WTC11 (cell line): ENCODE measurements at regions not wholly inside any gene's neighbourhood (a gene's known extent, or its start where the extent isn't known, plus 50 kb on each side); places are given as distances from the start of the nearest gene placed in this dataset.

Source experiments
- CTCF ChIP-seq: fragments of 200-600 bp; IDR thresholded peaks from 2 replicates; pipeline ENCODE4 v1.8.0; 2022; ENCODE audit warnings: antibody characterized with exemption
- E2F1 ChIP-seq: sonication (generic); formaldehyde crosslinking; IDR thresholded peaks from 2 replicates; pipeline ENCODE4 v1.8.0; 2022; ENCODE audit warnings: mild to moderate bottlenecking, missing genetic modification reagents
- E2F5 ChIP-seq: sonication (generic); formaldehyde crosslinking; IDR thresholded peaks from 2 replicates; pipeline ENCODE4 v1.8.1; 2022; ENCODE audit warnings: mild to moderate bottlenecking, moderate library complexity, missing genetic modification reagents
- FOXP4 ChIP-seq: sonication (generic); formaldehyde crosslinking; IDR thresholded peaks from 2 replicates; pipeline ENCODE4 v1.8.0; 2022; ENCODE audit warnings: mild to moderate bottlenecking, missing genetic modification reagents

GRCh38 chr2:10188729-10189305 lies 66.3 kb downstream of the RRM2 start:
- TF ChIP-seq E2F5 (CRISPR knock-in tag) (no peak), CTCF (no peak), E2F1 (CRISPR knock-in tag) (no peak), FOXP4 (no peak)
